LHCN-M2 (cell line): ENCODE measurements at regions not wholly inside any gene's neighbourhood (a gene's known extent, or its start where the extent isn't known, plus 50 kb on each side); places are given as distances from the start of the nearest gene placed in this dataset.
"Not testable (repeated sequence)": the region's sequence is repeated elsewhere in the genome, so short reads cannot be mapped to it uniquely, and the experiment has no call there.

ENCODE experiments used
- DNase-seq: peaks from one replicate; pipeline ENCODE4 v3.0.0-alpha.2; 2012; ENCODE audit warnings: low read depth

DNA sequence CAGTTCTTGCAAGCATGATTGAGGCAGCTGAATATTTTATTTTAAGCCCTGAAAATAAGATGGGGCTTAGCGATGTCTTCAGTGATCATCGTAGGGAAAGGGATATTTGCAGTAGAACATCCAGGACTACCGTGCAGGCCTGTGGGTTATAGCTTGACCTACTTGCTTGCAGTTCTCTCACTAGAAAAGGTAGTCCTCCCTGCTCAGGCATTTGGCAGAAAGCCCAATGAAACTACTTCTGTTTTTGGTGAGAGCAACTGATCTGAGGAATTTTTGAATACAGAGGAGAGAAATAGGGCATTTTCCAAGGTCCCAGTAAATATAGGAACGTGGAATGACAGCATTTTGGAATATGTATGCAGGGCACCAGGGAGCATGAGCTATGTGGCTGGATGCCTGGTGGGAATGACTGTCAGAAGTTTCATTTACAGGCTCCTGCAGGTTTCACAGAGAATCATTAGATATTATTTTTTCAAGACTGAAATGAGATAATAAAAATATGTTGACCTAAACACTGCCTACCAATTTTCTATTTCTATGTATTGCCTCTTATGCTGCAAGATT lies 417.9 kb upstream of the ACTBL2 start:
- no peak for DNase-seq

DNA sequence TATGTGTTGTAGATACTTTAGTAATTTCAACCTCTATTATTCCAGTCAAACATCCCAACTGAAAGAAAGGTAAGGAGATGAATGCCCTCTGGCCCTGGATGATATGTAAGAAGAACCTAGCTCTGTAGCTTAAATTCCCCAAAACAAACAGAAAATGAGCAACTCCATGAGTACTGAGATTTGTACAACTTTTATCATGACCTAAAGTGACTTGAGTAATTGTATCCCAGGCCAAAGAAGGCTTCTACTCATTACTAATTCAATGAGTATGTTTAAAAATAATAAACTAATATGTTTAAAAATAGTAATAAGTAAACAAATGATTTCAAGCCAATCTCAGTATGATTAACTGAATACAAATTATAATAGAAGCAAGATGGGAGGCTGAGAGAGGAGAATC lies 414.0 kb upstream of the ACTBL2 start:
- peak; percentile 31 for DNase-seq

- peak; percentile 24 for DNase-seq
These were observed 413.2 kb upstream of the ACTBL2 start for GRCh38 chr5:57895766-57896165.

- DNase-seq = no peak
These were observed 411.3 kb upstream of the ACTBL2 start for GRCh38 chr5:57893926-57894325.

DNA sequence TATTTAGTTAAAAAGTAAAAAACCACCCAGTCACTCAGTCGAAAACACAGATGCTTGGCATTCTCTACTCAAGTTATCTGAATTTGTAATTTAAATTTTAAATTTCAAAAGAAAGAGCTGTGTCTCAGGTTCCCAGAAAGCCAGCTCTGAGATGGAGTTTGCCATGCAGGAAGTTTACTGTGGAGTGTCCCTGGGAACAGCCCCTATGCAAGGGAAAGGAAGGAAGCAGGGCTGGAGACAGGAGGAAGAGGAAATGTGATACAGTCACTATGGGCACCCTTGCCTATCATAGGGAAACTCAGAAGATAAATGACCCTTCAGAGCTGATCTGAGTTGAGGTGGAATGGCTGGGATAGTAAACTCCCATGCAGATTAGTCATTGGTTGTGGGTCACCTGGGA lies 408.8 kb upstream of the ACTBL2 start:
- no peak for DNase-seq

- DNase-seq = peak; percentile 94
These were observed 406.9 kb upstream of the ACTBL2 start for GRCh38 chr5:57889558-57889957.

DNA sequence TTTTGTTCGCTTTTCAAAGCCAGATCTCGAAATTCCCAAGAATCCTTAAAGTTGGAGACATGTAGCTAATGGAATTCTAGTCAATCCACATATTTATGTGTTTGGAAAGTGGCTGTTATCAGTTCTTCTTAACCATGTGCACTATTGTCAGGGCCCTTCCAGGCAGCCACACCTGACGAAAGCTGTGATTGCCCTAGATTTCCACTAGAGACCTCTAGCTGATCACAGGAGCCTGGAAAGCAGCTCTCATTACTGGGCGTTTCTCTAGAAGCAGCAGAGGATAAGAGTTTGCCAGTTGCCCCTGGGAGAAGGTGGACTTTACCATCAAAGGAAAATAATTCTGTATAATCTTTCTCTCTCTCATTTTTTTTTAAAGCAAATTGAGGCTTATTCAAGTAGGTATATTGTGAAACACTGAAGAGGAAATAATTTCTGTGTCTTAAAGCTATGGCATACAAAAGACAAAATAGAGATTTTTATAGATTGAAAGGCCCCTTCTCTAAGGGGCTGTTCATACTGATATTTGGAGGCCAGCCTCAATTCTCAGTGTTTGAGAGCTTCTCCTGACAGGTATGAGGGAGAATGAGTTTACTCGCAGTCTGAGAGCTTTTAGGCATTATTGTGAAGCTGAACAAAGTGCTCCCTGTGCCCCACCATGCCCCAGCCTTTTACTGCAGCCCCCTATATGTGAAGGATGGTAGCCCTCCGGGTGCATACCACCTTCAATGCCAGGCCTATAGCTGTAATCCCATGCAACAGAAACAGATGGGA lies 405.4 kb upstream of the ACTBL2 start:
- DNase-seq = peak; percentile 83

GRCh38 chr5:57884346-57885102 lies 401.9 kb upstream of the ACTBL2 start:
- DNase-seq = no peak

- no peak for DNase-seq
These were observed 397.6 kb upstream of the ACTBL2 start for GRCh38 chr5:57880216-57880615.

GRCh38 chr5:57878301-57878722 lies 395.7 kb upstream of the ACTBL2 start:
- DNase-seq = no peak

GRCh38 chr5:57871496-57871895 lies 388.9 kb upstream of the ACTBL2 start:
- no peak for DNase-seq

DNA sequence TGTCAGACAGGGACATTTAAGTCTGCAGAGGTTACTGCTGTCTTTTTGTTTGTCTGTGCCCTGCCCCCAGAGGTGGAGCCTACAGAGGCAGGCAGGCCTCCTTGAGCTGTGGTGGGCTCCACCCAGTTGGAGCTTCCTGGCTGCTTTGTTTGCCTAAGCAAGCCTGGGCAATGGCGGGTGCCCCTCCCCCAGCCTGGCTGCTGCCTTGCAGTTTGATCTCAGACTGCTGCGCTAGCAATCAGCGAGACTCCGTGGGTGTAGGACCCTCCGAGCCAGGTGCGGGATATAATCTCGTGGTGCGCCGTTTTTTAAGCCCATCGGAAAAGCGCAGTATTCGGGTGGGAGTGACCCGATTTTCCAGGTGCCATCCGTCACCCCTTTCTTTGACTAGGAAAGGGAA lies 387.7 kb upstream of the ACTBL2 start:
- DNase-seq = not testable (repeated sequence)

GRCh38 chr5:57863661-57864060 lies 381.1 kb upstream of the ACTBL2 start:
- peak; percentile 82 for DNase-seq

DNA sequence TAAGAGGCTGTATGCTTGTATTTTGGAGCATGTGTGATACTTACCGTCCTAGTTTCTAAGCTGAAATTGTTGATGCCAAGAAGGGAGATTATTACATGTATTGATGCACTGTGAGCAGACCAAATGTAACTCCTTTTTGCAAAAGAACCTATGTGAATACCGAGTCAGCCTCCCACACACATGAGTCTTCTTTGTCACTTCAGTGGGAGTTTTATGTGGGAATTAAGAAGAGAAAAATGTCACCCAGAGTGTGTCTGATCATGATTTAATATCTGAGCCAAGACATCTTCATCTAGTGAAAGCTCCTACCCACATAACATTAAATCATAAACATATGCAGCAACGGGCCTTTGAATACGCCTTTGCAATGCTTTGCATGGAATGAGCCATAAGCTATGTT lies 380.3 kb upstream of the ACTBL2 start:
- DNase-seq = no peak

DNA sequence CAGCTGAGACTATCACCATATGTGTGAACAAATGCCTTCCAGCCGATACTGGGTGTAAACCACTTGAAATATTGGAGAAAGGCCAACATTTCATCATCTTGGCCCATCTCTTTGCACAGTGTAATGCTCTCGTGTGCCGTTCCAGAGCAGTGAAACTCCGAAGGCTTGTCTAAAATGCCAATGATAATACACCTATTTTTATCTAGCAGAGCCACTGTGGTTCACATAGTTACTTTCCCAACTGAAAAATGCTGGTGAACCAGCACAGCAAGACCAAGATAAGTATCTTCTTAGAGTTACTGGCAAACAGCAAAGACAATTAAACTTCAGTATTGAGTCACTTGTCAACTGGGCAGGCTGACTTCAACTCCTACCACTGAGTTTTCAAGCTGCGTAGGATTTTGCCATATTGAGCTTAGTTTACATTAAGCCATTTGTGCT lies 379.9 kb upstream of the ACTBL2 start:
- no peak for DNase-seq

GRCh38 chr5:57859626-57860025 lies 377.0 kb upstream of the ACTBL2 start:
- peak; percentile 8 for DNase-seq

GRCh38 chr5:57858905-57859304 lies 376.3 kb upstream of the ACTBL2 start:
- peak; percentile 94 for DNase-seq

- DNase-seq = no peak
These were observed 375.1 kb upstream of the ACTBL2 start for GRCh38 chr5:57857696-57858095.

- DNase-seq = no peak
These were observed 373.2 kb upstream of the ACTBL2 start for GRCh38 chr5:57855831-57856230.

GRCh38 chr5:57853929-57854697 lies 371.5 kb upstream of the ACTBL2 start:
- no peak for DNase-seq

- DNase-seq = peak; percentile 55
These were observed 367.5 kb upstream of the ACTBL2 start for GRCh38 chr5:57850109-57850508.

GRCh38 chr5:57845025-57845424 lies 362.4 kb upstream of the ACTBL2 start:
- no peak for DNase-seq
